ENCODE measurements at regions not wholly inside any gene's neighbourhood (a gene's known extent, or its start where the extent isn't known, plus 50 kb on each side); places are given as distances from the start of the nearest gene placed in this dataset.

GRCh38 chr2:11051280-11051679, 104.0 kb upstream of the SLC66A3 start:
- no peak overlapping the region for H2AFZ ChIP-seq (ENCODE audit: low read depth, low read length)
- no peaks in the 10 kb centered on the region for H3K4me1 ChIP-seq (ENCODE audit: control insufficient read depth, extremely low read depth, insufficient read depth, low read length)
- BruUV-seq (replicated peaks) = no TSS peak
- dilution Hi-C loops (cut with MboI; ENCODE audit: extremely low pct_ligation_motif_present, low sequenced_read_pairs) (no loop called here), intact Hi-C loops (cut with micrococcal nuclease) (no loop called here)
- H3K27ac ChIP-seq (ENCODE audit: insufficient read depth, low read depth, low read length) = no peak overlapping the region
- FAIRE-seq (no peak), DNase-seq (ENCODE audit: low read depth, low spot score) (no peak)
- no peak overlapping the region for H3K9ac ChIP-seq (replicated peaks; ENCODE audit: extremely low read depth, insufficient read depth, low read length)
- no peaks in the 10 kb centered on the region for H4K20me1 ChIP-seq (replicated peaks; ENCODE audit: control insufficient read depth, extremely low read depth, insufficient read depth, low read length)
- no peaks in the 10 kb centered on the region for H3K9me1 ChIP-seq (replicated peaks; ENCODE audit: control insufficient read depth, extremely low read depth, insufficient read depth, low read length)
- ChIA-PET CTCF (interaction anchor here (1.8 kb wide), 1 partner anchor 216 kb away, joined by 5 read pairs; no protein-coding TSS in a partner anchor), POLR2A (no interaction called here)
- H3K79me2 ChIP-seq (ENCODE audit: control insufficient read depth, insufficient read depth, low read length) = no peaks in the 10 kb centered on the region
- no peaks in the 10 kb centered on the region for H3K27me3 ChIP-seq (ENCODE audit: control insufficient read depth in 2 of 2, insufficient read depth in 2 of 2, low read length in 2 of 2)
- TF ChIP-seq FOS (IDR thresholded peaks at IDR 0.05; ENCODE audit: borderline replicate concordance, insufficient read depth, low read length) (no peak), POLR2A (IDR thresholded peaks at IDR 0.05; ENCODE audit: low read depth, low read length) (no peak), POLR2AphosphoS5 (IDR thresholded peaks at IDR 0.05; ENCODE audit: insufficient read depth, low read depth, low read length) (no peak), MYC (IDR thresholded peaks at IDR 0.05; ENCODE audit: low read depth, low read length) (no peak), JUN (IDR thresholded peaks at IDR 0.05; ENCODE audit: borderline replicate concordance, insufficient read depth, insufficient read length, low read depth) (no peak), CTCF (IDR thresholded peaks at IDR 0.05; ENCODE audit: extremely low read depth in 1 of 2, insufficient read depth in 1 of 2, low read depth in 1 of 2, low read length in 2 of 2) (no peak), MAX (IDR thresholded peaks at IDR 0.05; ENCODE audit: insufficient read depth, insufficient read length) (no peak), EZH2 (IDR thresholded peaks at IDR 0.05; ENCODE audit: borderline replicate concordance, low read depth, low read length, severe bottlenecking) (no peak), GATA2 (IDR thresholded peaks at IDR 0.05; ENCODE audit: insufficient read depth, insufficient read length, low read depth, low read length) (no peak)
- no peaks in the 10 kb centered on the region for H3K36me3 ChIP-seq (ENCODE audit: control insufficient read depth in 2 of 2, extremely low read depth in 1 of 2, insufficient read depth in 2 of 2, low read length in 2 of 2)
- no peak overlapping the region for H3K4me2 ChIP-seq (ENCODE audit: insufficient read depth, low read length)
- no peak overlapping the region for H3K4me3 ChIP-seq (replicated peaks in 1 of 3; ENCODE audit: insufficient read depth in 1 of 3, low read depth in 1 of 3, low read length in 3 of 3)
- H3K9me3 ChIP-seq (replicated peaks; ENCODE audit: control insufficient read depth, insufficient read depth, low read length) = no peaks in the 10 kb centered on the region
